Epithelial cell of prostate (primary cell): ENCODE measurements at regions not wholly inside any gene's neighbourhood (a gene's known extent, or its start where the extent isn't known, plus 50 kb on each side); places are given as distances from the start of the nearest gene placed in this dataset.

Source experiments
- DNase-seq: peaks from one replicate; pipeline ENCODE4 v3.0.0-alpha.2; 2011; ENCODE audit warnings: low read depth, low spot score
- H3K27ac ChIP-seq: fragments of 450-650 bp; 2 replicates; pipeline ENCODE4 v1.5.1; 2017; ENCODE audit warnings: mild to moderate bottlenecking

DNA sequence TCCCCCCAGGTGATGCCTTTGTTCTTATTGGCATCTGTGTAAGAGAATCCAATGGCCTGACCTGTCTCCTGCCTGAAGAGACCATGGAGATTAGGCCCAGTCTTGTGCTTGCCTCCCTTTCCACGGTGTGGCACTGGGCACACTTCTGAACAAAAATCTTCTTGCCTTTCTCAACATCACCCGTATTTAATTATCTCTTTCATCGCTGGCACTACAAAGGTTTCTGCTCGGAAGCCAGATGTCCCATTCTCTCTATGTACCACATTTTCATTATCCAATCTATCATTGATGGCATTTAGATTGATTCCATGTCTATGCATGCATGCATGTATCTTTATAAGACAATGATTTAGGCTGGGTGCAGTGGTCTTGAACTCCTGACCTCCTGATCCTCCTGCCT lies 74.3 kb downstream of the SLC25A15 start:
- DNase-seq: no peak
- no peak overlapping the region for H3K27ac ChIP-seq

DNA sequence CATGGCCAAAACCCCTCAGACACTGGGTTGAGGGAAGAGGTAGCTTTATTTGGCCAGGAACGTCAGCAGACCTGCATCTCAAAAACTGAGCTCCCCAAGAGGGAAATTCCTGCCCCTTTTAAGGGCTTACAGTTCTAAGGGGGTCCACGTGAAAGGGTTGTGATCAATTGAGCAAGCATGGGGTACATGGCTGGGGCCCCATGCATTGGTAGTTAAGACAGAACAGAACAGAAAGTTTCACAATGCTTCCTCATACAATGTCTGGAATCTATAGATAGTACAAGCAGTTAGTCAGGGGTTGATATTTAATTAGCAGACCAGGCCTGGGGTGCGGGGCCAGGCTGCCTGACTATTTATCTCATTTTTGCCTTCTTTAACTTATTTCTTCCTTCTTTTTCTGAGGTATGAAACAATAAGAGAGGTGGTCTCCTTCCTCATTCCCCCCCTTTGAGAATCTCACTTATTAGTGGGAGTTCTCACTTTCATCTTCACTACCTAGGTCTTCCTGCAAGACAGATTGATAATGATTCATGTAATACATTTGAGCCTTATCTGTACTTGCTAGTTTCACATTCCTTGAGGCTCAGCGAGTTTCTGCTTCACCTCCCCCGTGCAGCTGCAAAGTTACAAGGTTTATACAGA lies 84.8 kb downstream of the SLC25A15 start:
- H3K27ac ChIP-seq: peak overlapping the region; percentile 42
- no peak for DNase-seq

DNA sequence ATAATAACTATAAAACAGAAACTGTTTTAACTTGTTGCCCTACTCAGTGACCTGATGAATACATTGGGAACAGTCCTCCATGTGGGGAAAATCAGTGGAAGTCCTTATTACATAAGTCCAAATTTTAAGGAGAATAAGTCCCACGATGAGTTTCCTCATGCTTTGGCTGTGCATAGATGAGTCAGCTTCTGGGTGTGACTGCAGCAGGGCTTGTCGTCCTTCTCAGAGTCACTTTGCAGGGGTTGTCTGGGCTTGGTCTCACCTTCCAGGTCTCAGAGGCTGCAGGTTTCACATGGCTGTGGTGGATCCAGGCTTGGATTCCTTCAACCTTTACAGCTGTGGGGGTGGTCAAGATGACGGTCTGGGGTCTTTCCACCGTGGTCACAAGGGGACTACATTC lies 85.6 kb downstream of the SLC25A15 start:
- DNase-seq: no peak
- peak overlapping the region; percentile 42 for H3K27ac ChIP-seq

DNA sequence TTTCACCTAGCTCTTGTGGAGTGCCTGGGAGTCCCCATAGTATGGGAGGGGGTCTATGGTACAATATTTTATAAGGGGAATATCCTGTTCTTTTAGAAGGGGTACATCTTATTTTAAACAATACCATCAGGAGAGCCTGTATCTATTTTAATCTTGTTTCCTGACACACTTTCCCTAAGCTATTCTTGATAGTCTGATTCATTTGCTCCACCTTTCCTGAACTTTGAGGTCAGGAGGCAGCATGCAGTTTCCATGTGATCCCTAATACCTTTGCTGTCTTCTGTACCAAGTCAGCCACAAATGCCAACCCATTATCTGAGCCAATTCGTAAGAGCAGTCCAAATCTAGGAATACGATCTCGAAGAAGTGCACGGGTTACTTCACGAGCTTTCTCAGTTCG lies 86.2 kb downstream of the SLC25A15 start:
- H3K27ac ChIP-seq: peak overlapping the region; percentile 42
- no peak for DNase-seq

DNA sequence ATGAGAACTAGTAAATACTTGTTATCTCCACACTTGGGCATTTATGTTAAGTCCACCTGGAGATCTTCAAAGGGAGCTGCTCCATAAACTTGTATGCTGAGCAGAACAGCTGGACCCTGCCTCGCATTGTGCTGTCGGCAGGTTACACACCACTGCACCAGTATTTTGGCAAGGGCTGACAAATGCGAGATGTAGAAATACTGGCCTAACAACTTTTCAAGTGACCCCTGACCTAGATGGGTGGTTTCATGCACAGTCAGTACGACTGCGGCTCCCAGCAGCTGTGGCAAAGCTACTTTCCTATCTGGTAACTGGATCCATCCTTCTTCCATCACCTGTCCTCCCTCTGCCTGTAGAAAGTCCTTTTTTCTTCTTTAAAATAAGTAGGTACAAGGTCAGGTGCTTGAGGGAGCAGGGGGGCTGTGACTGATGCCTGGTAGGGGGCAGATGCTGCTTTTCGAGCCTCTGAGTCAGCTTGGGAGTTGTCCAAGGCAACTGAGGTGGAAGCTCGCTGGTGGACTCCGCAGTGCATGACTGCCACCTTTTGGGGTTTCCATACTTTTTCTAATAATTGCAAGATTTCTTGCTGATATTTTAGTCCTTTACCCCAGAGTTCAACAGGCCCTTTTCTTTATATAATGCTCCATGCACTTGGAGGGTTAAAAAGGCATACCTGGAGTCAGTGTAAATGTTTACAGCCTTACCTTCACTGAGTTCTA lies 86.8 kb downstream of the SLC25A15 start:
- H3K27ac ChIP-seq: peak overlapping the region; percentile 42
- no peak for DNase-seq

DNA sequence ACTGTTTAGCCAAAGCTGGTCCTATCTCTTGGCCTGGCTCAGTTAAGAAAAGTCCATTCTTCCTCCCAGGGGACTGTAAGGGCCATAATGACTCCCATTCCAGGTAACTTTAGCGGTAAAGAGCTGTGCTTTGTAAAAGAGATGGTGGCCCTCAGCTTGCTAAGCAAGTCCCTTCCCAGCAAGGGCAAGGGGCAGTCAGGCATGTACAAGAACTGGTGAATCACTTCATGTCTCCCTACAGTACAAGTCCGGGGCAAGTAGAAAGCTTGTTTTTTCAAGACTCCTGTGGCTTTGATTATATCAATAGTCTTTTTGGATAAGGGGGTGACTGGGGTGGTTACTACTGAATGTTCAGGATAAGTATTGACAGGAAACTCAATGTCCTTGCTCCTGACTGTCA lies 88.9 kb downstream of the SLC25A15 start:
- no peak overlapping the region for H3K27ac ChIP-seq
- DNase-seq: no peak

DNA sequence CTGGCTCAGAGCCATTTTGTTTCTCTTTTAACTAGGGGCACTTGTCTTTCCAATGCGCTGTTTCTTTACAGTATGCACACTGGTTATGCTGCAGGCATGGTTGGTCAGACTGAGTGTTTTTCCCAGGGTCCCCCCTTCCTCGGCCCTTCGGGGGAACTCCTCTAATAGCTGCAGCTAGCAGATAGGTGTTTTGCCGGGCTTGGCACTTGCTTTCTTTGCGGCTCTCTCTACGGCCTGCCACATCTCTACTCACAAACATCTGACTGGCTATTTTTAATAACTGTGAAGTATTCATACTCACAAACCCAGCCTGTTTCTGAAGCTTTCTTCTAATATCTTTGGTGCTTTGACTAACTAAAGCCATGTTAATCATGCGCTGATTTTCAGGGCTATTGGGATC lies 89.4 kb downstream of the SLC25A15 start:
- no peak for DNase-seq
- H3K27ac ChIP-seq: no peak overlapping the region
